Midbrain (tissue), 1 donor: ENCODE measurements at regions not wholly inside any gene's neighbourhood (a gene's known extent, or its start where the extent isn't known, plus 50 kb on each side); places are given as distances from the start of the nearest gene placed in this dataset.
A peak's percentile ranks its signal among the peaks of the same experiment; 100 is the strongest.
"Not testable (repeated sequence)": the region's sequence is repeated elsewhere in the genome, so short reads cannot be mapped to it uniquely, and the experiment has no call there.

Experiments used
- DNase-seq: peaks from one replicate; lab custom pipeline; 2025; lab: John Stamatoyannopoulos, UW

- DNase-seq, result no peak
These were observed 84.7 kb downstream of the RBBP6 start for GRCh38 chr16:24624102-24624501.

GRCh38 chr16:24626256-24626655 is 86.9 kb downstream of the RBBP6 start:
- DNase-seq, result no peak

GRCh38 chr16:24634919-24635318 is 94.5 kb upstream of the TNRC6A start:
- DNase-seq, result no peak

- DNase-seq, result peak; percentile 32
These were observed 93.4 kb upstream of the TNRC6A start for GRCh38 chr16:24635900-24636610.

GRCh38 chr16:24639769-24640168 is 89.7 kb upstream of the TNRC6A start:
- no peak for DNase-seq

GRCh38 chr16:24643489-24643888 is 86.0 kb upstream of the TNRC6A start:
- no peak for DNase-seq

- no peak for DNase-seq
These were observed 83.5 kb upstream of the TNRC6A start for GRCh38 chr16:24645739-24646645.

GRCh38 chr16:24646646-24646995 is 82.8 kb upstream of the TNRC6A start:
- DNase-seq, result no peak

GRCh38 chr16:24652209-24652712 is 77.2 kb upstream of the TNRC6A start:
- DNase-seq, result no peak

- no peak for DNase-seq
These were observed 76.6 kb upstream of the TNRC6A start for GRCh38 chr16:24652803-24653202.

- DNase-seq, result no peak
These were observed 75.7 kb upstream of the TNRC6A start for GRCh38 chr16:24653725-24654124.

GRCh38 chr16:24665942-24666341 is 63.5 kb upstream of the TNRC6A start:
- not testable (repeated sequence) for DNase-seq

GRCh38 chr16:24667244-24667764 is 62.1 kb upstream of the TNRC6A start:
- no peak for DNase-seq

GRCh38 chr16:24668481-24669061 is 60.9 kb upstream of the TNRC6A start:
- no peak for DNase-seq

- DNase-seq, result peak; percentile 72
These were observed 58.6 kb upstream of the TNRC6A start for GRCh38 chr16:24670623-24671454.

- DNase-seq, result no peak
These were observed 57.9 kb upstream of the TNRC6A start for GRCh38 chr16:24671455-24671954.

GRCh38 chr16:24673155-24673554 is 56.3 kb upstream of the TNRC6A start:
- no peak for DNase-seq

- DNase-seq, result no peak
These were observed 54.6 kb upstream of the TNRC6A start for GRCh38 chr16:24674877-24675276.

- no peak for DNase-seq
These were observed 52.1 kb upstream of the TNRC6A start for GRCh38 chr16:24677388-24677787.
